SKM-1 treated with dmso at 0.1 percent for 144 hours (cell line): ENCODE measurements at regions not wholly inside any gene's neighbourhood (a gene's known extent, or its start where the extent isn't known, plus 50 kb on each side); places are given as distances from the start of the nearest gene placed in this dataset.
A peak's percentile ranks its signal among the peaks of the same experiment; 100 is the strongest.
"Not testable (repeated sequence)": the region's sequence is repeated elsewhere in the genome, so short reads cannot be mapped to it uniquely, and the experiment has no call there.

Experiments
- DNase-seq: peaks from one replicate; lab custom pipeline; 2025; ENCODE audit not compliant: unreplicated experiment; lab: John Stamatoyannopoulos, UW

DNA sequence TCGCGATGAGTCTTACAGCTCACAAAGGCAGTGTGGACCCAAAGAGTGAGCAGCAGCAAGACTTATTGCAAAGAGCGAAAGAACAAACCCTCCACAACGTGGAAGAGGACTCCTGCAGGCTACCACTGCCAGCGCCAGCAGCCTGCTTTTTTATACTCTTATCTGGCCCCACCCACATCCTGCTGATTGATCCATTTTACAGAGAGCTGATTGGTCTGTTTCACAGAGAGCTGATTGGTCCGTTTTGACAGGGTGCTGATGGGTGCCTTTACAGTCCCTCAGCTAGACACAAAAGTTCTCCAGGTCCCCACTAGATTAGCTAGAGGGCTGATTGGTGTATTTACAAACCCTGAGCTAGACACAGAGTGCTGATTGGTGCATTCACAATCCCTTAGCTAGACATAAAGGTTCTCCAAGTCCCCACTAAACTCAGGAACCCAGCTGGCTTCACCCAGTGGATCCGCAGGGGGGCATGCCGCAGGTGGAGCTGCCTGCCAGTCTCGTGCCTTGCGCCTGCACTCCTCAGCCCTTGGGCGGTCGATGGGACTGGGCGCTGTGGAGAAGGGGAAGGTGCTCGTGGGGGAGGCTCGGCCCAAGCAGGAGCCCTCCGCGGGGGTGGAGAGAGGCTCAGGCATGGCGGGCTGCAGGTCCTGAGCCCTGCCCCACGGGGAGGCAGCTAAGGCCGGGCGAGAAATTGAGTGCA, 75.7 kb downstream of the QDPR start:
- DNase-seq, result not testable (repeated sequence)

DNA sequence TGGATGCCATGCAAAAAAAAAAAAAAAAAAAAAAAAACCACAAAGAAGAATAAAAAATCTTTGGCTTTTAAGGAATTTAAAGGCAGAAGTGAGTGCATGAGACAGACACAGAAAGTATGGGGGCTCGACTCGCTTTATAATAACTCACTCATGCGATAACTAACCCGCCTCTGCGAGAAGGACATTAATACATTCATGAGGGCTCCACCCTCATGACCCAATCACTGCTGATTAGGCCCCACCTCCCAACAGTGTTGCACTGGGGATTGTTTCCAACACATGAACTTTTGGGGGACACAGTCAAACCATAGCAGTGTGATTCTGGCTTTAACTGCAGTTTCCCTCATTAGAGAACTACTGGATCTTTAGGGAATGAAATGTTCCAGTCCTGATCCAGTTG, 78.1 kb downstream of the QDPR start:
- no peak for DNase-seq

DNA sequence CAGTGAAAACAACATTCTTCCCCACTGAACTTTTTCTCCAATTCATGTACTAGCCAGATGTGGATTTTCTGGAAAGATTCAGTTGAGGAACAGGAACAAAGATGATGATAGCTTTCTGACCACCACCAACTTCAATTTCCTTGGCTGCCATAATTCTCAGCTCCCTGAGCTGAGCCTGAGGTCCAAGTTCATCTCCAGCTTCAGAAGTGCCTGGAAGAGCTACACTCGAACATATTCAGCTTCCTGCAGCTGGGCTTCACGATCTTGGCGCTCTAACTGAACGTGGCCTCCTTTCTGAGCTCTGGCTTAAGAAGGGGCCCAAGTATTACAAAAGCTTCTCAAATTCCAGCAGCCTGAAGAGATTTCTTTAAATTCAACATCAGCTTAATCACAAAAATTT, 83.9 kb downstream of the QDPR start:
- no peak for DNase-seq

DNA sequence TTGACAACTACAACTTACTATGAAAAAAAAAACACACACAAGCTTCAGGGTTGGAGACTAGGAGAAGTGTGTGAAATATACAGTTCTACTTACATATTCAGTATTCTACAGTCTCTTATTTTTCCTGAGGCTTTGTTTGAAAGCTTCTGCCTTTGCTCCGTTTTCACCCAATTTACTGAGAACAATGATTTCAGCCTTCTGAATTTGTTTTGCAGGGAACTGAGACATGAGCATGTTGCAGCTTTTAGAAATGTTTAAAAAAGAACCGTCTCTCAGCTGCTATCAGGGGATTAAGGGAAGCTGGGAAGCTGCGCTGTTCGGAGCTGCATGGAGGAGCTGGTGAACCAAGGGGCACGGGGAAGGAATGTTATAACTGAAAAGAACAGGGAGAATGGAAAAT, 85.7 kb downstream of the QDPR start:
- DNase-seq, result no peak

DNA sequence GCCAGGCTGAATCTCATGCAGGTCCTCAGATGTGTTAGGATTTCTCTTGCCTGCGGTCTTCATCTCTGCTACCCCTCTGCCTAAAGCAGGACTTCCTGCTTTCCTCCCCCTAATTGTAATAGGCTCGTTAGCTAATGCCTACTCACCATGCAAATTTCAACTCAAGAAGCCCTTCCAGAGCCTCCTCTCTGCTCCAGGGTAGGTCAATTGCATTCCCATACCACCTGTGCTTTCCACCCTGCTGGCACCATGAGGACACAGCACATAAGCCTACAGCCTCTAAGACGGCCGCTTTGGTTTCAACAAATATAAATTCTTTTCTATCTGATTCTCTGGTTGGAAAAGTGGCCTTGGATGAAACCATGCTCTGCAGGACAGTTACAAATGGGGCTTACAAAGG, 93.9 kb downstream of the QDPR start:
- no peak for DNase-seq

DNA sequence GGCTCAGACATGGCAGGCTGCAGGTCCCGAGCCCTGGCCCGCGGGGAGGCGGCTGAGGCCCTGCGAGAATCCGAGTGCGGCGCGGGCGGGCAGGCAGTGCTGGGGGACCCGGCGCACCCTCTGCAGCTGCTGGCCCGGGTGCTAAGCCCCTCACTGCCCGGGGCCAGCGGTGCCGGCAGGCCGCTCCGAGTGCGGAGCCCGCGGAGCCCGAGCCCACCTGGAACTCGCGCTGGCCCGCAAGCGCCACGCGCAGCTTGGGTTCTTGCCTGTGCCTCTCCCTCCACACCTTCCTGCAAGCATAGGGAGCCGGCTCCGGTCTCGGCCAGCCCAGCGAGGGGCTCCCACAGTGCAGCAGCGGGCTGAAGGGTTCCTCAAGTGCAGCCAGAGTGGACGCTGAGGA, 97.5 kb downstream of the QDPR start:
- no peak for DNase-seq

DNA sequence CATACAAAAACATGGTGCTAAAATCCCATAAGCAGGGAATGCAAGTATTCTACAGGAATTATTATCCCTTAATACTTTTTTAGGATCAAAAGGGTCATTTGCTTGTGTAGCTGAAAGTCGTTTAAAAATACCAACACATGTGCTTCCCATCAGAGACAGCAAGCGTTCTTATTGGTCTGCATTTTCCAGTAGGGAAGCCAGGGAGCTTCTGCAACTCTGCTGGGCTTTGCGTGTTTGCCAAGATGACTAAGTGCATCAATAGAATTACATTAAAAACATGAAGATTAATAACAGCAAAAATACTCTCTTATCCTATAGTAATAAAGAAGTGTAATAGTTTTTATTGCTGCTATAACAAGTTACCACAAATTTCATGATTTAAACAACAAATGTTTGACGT, 111.2 kb downstream of the QDPR start:
- no peak for DNase-seq

DNA sequence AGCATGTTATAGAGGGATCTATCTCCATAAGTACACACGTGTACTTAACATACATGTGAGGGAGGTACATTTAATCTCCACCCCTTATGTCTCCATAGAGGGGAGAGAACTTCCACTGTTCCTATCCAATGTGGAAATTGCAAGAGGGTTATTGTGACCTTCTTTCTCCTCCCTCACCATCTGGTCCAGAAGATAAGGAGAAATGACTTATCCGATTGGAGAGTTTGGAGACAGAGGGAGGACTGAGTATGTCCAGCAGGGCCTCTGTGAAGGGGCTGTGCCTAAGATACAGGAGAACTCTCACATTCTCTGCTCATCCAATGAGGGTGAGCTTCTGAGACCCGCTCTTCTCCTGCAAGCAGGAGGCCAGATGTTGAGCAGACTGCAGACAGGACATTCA, 113.1 kb downstream of the QDPR start:
- DNase-seq, result no peak

DNA sequence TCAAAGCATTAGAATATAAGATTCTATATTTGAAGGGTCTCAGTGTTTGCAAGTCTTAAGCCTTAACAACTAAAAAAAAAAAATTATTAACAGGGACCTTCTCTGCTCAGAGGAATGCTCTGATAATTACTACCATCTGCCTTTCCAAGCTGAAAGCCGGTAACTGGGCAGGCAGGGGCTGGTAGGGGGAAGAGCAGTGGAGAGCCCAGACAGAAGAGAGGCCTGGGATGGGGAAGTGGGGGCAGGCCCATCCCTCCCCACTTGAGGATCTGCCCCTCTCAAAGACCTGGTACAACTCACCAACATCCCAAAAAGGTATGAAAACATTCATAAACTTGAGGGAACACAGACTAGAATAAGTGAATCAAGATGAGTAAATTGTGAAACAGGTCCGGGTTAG, 113.9 kb downstream of the QDPR start:
- DNase-seq, result no peak

DNA sequence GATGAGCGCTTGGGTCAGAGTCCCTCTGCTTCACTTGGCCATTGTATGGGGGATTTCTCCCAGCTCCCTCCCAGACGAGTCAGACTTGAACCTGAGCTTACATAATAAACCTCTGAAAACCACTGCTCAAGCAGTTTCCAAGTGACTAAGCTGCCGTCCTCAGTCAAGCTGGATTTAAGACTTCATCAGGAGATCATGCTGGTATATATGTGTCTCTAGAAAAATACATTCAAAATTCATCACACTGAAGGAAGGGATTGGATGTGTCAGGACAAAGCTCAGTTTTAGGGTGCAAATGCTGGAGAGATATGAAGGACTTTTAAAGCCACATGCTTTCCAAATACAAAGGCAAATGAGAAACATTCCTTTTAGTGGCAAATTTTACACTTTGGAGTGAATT, 114.3 kb downstream of the QDPR start:
- no peak for DNase-seq

DNA sequence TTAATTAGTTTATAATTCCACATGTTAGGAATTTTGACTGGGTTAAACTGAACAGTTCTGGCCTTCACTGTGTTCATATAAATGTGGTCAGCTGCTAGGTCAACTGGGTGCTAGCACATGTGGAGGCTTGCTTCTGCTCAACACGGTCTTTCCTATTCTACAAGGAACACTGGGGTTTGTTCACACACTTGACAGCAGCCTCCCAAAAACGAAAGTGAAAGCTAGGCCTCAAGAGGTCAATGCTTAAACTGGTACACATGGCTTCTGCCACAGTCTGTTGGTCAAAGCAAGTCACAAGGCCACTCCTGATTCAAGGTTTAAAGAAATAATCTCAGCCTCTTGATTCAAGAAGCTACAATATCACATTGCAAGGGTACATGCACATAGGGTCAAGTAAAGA, 126.5 kb downstream of the QDPR start:
- no peak for DNase-seq

DNA sequence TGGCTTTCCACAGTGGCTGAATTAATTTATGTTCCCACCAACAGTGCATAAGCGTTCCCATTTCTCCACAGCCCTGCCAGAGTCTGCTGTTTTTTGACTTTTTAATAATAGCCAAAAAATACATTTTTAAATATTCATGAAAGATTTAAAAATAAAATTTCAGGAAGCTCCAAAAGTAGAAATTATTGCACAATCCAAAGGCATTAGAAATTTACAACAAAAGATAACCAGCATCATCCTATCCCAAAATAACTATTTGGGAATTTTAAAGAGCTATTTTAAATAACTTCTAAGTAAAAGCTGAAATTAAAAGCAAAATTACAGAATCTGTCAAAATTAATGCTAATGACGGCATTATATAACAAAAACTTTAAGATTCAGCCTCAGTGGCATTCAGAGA, 131.5 kb downstream of the QDPR start:
- DNase-seq, result no peak

DNA sequence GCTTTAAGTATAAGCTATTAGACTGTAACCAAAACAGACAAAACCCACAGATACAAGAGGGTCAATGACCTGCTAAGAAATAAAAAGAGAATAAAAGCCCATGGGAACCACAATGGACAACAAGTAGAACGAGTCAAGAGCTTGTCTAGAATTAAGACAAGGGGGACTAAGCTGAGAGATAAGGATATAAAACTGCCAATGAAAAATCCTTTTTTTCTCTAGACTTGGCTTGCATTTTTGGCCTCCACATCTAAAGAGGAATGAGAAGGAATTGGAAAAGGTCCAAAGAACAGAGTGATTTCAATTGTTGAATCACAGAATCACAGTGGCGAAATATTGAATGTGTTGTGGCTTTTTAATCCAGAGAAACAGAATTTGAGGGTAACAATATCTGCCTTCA, 135.7 kb downstream of the QDPR start:
- DNase-seq, result no peak

DNA sequence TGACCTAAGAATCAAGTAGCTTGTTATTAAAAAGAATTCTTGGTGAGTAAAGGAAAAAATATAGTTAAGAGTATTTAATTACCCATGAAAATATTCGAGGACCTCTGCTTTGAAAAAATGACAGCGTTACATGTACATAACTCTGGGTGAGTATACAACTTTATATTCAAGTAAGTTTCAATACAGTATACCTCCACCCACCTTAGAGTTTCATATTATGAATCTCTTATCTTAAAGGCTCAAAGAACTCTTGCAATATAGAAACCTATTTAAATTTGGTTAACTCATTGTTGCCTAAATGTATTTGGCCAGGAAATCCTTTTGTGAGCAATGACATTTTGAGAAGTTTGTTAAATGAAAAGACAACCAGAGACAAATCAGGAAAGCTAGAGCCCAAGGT, 138.2 kb downstream of the QDPR start:
- DNase-seq, result no peak

DNA sequence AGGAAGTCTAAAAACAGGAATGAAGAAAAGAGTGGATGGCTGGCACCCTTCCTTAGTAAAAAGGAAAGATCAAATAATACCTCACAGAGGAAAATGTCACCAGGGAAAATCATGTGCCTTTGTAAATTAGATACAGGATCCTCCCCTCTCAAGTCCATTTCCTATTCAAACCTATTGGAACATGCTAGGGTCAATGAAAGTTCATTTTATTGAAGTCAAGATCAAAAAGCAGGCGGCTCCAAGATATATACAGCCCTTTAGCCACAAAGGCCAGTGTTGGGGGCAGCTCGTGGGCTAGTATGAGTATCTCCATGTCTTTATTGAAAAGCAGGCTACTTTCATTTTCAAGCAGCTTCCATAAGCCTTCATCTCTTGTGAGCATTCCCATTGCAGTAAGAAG, 141.1 kb downstream of the QDPR start:
- DNase-seq, result no peak

DNA sequence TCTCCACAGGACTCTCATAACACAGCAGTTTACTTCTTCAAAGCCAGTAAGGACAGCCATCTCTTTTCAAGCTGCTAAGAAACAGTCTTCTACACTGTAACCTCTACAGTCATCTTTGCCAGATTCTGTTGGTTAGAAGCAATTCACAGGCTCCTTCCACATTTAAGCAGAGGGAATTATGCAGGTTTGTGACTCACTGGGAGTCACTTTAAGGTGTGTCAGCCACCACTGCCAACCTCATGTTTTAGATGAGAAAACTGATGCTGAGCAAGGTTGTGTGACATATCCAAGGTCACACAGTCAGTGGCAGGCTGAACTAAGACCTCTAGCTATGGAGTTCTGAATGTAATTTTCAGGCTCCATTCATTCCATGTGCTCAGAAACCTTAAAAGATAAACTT, 143.5 kb downstream of the QDPR start:
- DNase-seq, result no peak

DNA sequence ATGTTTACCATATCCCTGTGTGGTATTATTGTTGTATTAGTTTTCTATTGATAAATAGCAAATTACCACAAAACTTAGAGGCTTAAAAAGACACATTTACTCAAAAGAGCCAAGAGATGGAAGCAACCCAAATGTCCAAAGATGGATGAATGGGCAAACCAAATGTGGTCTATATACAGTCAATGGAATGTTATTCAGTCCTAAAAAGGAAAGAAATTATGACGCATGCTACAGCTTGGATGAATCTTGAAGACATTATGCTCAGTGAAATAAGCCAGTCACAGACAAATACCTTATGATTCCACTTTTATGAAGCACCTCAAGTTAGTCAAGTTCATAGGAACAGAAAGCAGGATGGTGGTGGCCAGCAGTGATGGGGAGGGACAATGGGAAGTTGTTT, 144.7 kb downstream of the QDPR start:
- DNase-seq, result no peak

DNA sequence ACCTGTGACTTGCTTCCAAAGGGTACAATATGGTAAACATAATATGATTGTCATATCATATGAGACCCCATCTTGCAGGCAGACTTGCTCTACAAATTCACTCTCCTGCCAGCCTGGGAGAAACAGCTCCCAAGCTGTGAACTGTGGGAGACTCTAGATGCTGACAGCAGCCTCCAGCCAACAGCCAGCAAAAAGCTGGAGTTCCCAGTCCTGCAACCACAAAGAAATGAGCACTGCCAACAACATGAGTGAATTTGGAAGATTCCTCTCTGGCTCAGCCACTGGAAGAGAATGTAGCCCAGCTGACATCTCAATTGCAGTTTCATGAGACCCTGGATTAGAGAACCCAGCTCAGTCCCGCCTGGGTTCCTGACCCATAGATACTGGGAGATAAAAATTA, 145.4 kb downstream of the QDPR start:
- DNase-seq, result no peak

DNA sequence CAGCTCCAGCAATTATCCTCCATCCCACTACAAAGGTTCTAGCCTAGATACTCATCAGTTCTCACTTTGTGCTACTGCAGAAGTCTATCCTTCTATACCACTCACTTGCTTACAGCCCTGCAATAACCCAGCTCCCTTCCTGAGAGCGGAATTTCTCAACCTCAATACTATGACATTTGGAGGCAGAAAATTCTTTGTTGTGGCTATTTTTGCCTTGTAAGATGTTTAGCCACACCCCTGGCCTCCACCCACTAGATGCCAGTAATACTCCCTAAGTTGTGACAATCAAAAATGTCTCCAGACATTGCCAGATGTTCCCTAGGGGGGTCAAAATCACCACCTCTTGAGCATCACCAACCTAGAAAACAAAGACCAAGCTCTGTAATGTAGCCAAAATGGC, 149.5 kb downstream of the QDPR start:
- DNase-seq, result no peak

DNA sequence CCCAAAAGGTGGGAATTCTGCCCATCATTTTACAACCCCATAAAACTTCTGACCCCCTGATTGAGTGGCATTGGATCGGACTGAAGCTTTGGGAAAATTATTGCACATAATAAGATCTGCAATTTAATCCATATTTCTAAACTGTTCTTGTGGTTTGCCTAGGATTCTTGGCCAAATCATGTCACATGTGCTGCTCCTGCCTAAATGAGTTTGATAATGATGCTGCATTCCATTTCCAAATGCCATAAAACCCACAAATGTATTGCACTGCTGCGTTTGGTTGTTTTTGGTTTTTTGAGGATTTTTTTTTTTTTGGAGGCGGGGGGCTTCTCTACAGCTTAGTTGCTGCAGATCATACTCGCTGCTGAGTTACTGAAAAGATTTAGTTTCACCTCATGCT, 153.6 kb downstream of the QDPR start:
- no peak for DNase-seq

DNA sequence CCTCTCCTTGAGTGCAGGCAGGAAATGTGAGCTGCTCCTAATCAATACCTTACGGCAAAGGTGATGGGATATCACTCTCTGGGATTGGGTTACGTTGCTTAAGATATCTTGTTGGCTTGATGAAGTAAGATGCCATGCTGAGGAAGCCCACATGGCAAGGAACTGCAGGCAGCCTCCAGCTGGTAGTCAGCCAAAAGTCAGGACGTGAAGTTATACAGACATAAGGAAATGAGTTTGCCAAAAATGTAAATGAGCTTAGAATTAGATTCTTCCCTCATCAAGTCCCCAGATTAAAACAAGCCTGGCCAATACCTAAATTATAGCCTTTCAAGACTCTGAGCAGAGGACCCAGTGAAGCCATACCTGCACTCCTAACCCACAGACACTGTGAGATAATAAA, 155.0 kb downstream of the QDPR start:
- no peak for DNase-seq

DNA sequence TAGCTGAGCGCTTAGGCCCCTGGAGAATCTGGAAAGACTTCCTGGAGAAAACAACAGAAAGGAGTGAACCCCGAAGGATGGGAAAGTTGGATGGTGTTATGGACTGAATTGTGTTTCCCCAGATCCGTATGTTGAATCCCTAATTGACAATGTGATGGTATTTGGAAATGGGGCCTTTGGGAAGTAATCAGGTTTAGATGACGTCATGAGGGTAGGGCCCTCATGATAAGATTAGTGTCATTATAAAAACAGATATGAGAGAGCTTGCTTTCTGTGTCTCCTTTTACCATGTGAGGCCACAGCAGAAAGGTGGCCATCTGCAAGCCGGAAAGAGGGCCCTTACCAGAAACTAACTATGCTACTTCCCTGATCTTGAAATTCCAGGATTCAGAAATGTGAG, 159.5 kb downstream of the QDPR start:
- DNase-seq, result no peak

DNA sequence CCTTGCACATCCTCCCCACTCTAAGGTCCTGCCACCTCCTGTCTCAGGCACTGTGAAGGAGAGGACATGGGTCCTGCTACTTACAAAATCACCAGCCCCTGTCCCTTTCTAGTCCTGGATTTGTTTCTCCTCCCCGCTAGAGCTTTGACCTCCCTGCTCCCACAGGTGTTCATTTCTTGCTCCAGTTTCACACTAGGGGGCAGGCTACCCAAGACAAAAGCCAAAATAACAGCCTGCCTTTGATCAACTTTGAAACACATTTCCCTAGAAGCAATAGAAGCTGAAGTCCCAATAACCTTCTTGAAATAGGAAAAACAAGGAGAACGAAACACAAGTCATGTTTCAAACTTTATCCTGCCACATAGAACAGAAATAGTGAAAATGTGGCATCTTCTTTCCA, 164.4 kb downstream of the QDPR start:
- DNase-seq, result peak; percentile 4

DNA sequence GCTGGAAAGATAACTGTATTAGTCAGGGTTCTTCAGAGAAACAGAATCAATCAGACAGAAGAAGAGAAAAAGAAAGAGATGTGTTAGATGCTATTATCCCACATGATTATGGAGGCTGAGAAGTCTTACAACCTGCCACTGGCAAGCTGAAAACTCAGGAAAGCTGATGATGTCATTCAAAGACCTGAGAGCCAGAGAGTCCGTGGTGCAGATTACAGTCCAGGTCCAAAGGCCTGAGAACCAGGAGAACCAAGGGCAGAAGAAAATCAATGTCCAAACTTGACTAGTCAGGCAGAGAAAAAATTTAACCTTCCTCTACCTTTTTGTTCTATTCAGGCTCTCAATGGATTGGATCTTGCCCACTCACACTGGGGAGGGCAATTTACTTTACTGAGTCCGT, 172.5 kb downstream of the QDPR start:
- DNase-seq, result no peak
